Activated CD8-positive, alpha-beta T cell treated with anti-CD3 and anti-CD28 coated beads for 36 hours (primary cell): ENCODE measurements at regions not wholly inside any gene's neighbourhood (a gene's known extent, or its start where the extent isn't known, plus 50 kb on each side); places are given as distances from the start of the nearest gene placed in this dataset.
"Not testable (repeated sequence)": the region's sequence is repeated elsewhere in the genome, so short reads cannot be mapped to it uniquely, and the experiment has no call there.

Source experiments
- ATAC-seq: fragments of 200-7000 bp; cut with Tn5 transposase; one replicate; pipeline ENCODE4 v1.10.0; 2021; ENCODE audit warnings: mild to moderate bottlenecking, moderate library complexity
- CTCF ChIA-PET: fragments of 350-600 bp; sonication (Branson Sonifier 250); formaldehyde crosslinking; loops from one replicate; lab custom pipeline; 2021; ENCODE audit warnings: antibody characterized with exemption; lab: Charles Lee
- POLR2A ChIA-PET: fragments of 350-600 bp; sonication (Branson Sonifier 250); formaldehyde crosslinking; loops from one replicate; lab custom pipeline; 2021; ENCODE audit warnings: antibody characterized with exemption; lab: Charles Lee
- DNase-seq: peaks from one replicate; pipeline ENCODE4 v3.0.0-alpha.2; 2020
- H3K27ac Mint-ChIP-seq: one replicate; pipeline ENCODE4 v1.8.0; 2021; ENCODE audit warnings: mild to moderate bottlenecking, mixed read lengths
- H3K27me3 Mint-ChIP-seq: one replicate; pipeline ENCODE4 v1.8.0; 2021; ENCODE audit warnings: mixed read lengths
- H3K36me3 Mint-ChIP-seq: one replicate; pipeline ENCODE4 v1.8.0; 2021; ENCODE audit warnings: low read depth, mixed read lengths
- H3K4me1 Mint-ChIP-seq: one replicate; pipeline ENCODE4 v1.8.0; 2021; ENCODE audit warnings: low read depth, mixed read lengths
- H3K4me3 Mint-ChIP-seq: one replicate; pipeline ENCODE4 v1.8.0; 2021; ENCODE audit warnings: mild to moderate bottlenecking, moderate library complexity, mixed read lengths
- H3K9me3 Mint-ChIP-seq: one replicate; pipeline ENCODE4 v1.8.0; 2021; ENCODE audit warnings: mixed read lengths
- intact Hi-C: fragments of 100-400 bp; cut with micrococcal nuclease; formaldehyde crosslinking; loops from one replicate; pipeline ENCODE4 v1.10.0; 2022
- TF ChIP-seq, protein P1 (sequence below): fragments of 200-600 bp; IDR thresholded peaks from one replicate; pipeline ENCODE4 v1.8.0; 2022; ENCODE audit warnings: antibody characterized with exemption, mild to moderate bottlenecking

GRCh38 chr2:104945866-104946265 is 92.0 kb downstream of the POU3F3 start:
- Mint-ChIP-seq H3K27ac (no peak overlapping the region), H3K4me1 (no peaks in the 10 kb centered on the region), H3K27me3 (peaks cover 9% of the 10 kb centered on the region), H3K9me3 (no peaks in the 10 kb centered on the region), H3K36me3 (no peaks in the 10 kb centered on the region), H3K4me3 (no peak overlapping the region)
- POLR2A ChIA-PET, result no interaction called here
- no peak for DNase-seq
- CTCF ChIA-PET, result no interaction called here
- TF ChIP-seq, protein P1, sequence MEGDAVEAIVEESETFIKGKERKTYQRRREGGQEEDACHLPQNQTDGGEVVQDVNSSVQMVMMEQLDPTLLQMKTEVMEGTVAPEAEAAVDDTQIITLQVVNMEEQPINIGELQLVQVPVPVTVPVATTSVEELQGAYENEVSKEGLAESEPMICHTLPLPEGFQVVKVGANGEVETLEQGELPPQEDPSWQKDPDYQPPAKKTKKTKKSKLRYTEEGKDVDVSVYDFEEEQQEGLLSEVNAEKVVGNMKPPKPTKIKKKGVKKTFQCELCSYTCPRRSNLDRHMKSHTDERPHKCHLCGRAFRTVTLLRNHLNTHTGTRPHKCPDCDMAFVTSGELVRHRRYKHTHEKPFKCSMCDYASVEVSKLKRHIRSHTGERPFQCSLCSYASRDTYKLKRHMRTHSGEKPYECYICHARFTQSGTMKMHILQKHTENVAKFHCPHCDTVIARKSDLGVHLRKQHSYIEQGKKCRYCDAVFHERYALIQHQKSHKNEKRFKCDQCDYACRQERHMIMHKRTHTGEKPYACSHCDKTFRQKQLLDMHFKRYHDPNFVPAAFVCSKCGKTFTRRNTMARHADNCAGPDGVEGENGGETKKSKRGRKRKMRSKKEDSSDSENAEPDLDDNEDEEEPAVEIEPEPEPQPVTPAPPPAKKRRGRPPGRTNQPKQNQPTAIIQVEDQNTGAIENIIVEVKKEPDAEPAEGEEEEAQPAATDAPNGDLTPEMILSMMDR, result no peak
- ATAC-seq, result no peak
- intact Hi-C loops, result no loop called here

DNA sequence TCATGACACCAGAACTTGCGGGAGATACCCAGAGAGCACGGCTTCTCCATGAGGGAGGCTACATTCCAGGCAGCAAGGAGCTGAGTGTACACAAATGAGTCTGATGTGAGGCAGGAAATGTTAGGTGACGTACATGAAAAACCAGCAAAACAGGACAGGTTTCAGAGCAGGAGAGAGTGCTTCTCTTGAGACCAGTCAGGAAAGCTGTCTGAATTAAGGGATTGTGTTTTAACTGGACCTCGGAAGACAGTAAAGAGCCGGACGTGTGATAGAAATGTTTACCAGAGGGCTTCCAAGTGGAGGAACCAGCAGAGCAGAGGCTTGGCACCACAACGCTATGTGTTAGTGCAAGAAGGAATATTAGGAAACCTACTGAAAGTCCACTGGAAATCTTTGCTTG is 90.4 kb upstream of the MRPS9 start:
- POLR2A ChIA-PET, H3K4me3 Mint-ChIP-seq, ATAC-seq, H3K36me3 Mint-ChIP-seq, H3K27ac Mint-ChIP-seq, H3K9me3 Mint-ChIP-seq, intact Hi-C loops, DNase-seq, CTCF ChIA-PET, H3K27me3 Mint-ChIP-seq, H3K4me1 Mint-ChIP-seq: not testable (repeated sequence)

GRCh38 chr2:104952976-104953375 is 84.9 kb upstream of the MRPS9 start:
- TF ChIP-seq, protein P1, result no peak
- H3K4me1 Mint-ChIP-seq, result no peaks in the 10 kb centered on the region
- ChIA-PET CTCF (no interaction called here), POLR2A (no interaction called here)
- peaks cover 6% of the 10 kb centered on the region for H3K27me3 Mint-ChIP-seq
- DNase-seq (no peak), ATAC-seq (no peak)
- peaks cover 4% of the 10 kb centered on the region for H3K9me3 Mint-ChIP-seq
- H3K4me3 Mint-ChIP-seq, result no peak overlapping the region
- no peaks in the 10 kb centered on the region for H3K36me3 Mint-ChIP-seq
- no peak overlapping the region for H3K27ac Mint-ChIP-seq
- intact Hi-C loops, result no loop called here

- ChIA-PET CTCF (no interaction called here), POLR2A (no interaction called here)
- no peaks in the 10 kb centered on the region for H3K36me3 Mint-ChIP-seq
- peaks cover 17% of the 10 kb centered on the region for H3K9me3 Mint-ChIP-seq
- H3K4me1 Mint-ChIP-seq, result no peaks in the 10 kb centered on the region
- ATAC-seq, result no peak
- H3K4me3 Mint-ChIP-seq, result no peak overlapping the region
- no peak overlapping the region for H3K27ac Mint-ChIP-seq
- intact Hi-C loops, result no loop called here
- no peak for DNase-seq
- H3K27me3 Mint-ChIP-seq, result peaks cover 17% of the 10 kb centered on the region
- TF ChIP-seq, protein P1, result no peak
Measured at GRCh38 chr2:104965900-104966299, 72.0 kb upstream of the MRPS9 start.

DNA sequence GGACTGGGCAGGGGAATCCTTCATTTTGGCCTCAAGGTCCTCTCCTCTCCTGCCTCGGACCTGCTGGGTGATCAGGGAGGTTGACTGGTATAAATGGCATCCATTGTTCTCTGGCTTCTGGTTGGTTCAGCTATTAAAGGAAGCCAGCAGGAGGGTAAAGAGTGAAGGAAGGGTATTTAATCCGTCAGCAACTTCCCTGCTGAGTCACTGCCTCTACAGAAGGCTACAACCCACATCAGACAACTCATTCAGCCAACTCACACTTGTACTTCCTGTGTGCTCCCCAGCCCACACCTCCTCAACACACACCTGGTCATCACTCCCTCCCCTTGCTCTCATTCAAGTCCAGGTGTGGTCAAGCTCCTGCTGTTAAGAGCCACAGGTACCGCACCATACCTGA is 68.3 kb upstream of the MRPS9 start:
- DNase-seq, result no peak
- no peaks in the 10 kb centered on the region for H3K4me1 Mint-ChIP-seq
- H3K27me3 Mint-ChIP-seq, result peaks cover 8% of the 10 kb centered on the region
- ATAC-seq, result peak; percentile 37
- no peak overlapping the region for H3K4me3 Mint-ChIP-seq
- ChIA-PET POLR2A (no interaction called here), CTCF (no interaction called here)
- H3K36me3 Mint-ChIP-seq, result no peaks in the 10 kb centered on the region
- TF ChIP-seq, protein P1, result no peak
- H3K27ac Mint-ChIP-seq, result no peak overlapping the region
- intact Hi-C loops, result no loop called here
- H3K9me3 Mint-ChIP-seq, result peaks cover 6% of the 10 kb centered on the region

DNA sequence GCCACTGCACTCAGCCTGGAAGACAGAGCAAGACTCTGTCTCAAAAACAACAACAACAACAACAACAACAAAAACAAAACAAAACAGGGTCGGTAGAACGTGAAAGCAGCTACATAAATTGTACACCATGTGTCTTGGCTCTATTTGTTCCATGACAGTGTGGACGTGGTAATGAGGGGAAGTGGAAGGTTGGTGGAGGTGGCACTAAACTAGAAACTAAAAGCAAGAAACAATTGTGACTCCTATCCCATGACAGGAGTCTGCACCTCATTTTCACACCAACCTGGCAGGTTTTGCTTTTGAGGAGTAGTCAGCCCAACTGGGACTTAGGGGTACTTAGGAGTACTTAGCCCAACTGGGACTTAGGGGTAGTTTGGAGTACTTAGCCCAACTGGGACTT is 62.5 kb upstream of the MRPS9 start:
- H3K27ac Mint-ChIP-seq, result no peak overlapping the region
- H3K36me3 Mint-ChIP-seq, result no peaks in the 10 kb centered on the region
- ChIA-PET POLR2A (no interaction called here), CTCF (interaction anchor here (1.0 to 1.7 kb wide), 3 partner anchors 8 to 262 kb away, joined by 3 to 7 read pairs (median 4); no protein-coding TSS in a partner anchor)
- ATAC-seq (no peak), DNase-seq (no peak)
- no peak overlapping the region for H3K4me3 Mint-ChIP-seq
- H3K27me3 Mint-ChIP-seq, result no peaks in the 10 kb centered on the region
- no peaks in the 10 kb centered on the region for H3K9me3 Mint-ChIP-seq
- peaks cover 6% of the 10 kb centered on the region for H3K4me1 Mint-ChIP-seq
- TF ChIP-seq, protein P1, result no peak
- intact Hi-C loops, result no loop called here
